ENCODE measurements at regions not wholly inside any gene's neighbourhood (a gene's known extent, or its start where the extent isn't known, plus 50 kb on each side); places are given as distances from the start of the nearest gene placed in this dataset.

GRCh38 chr2:67043781-67044478 lies 353.2 kb upstream of the ETAA1 start:
- no peak overlapping the region for H3K4me3 ChIP-seq (ENCODE audit: low read depth, low read length)
- no peak for DNase-seq (ENCODE audit: low read depth)
- TF ChIP-seq CTCF (conservative IDR thresholded peaks at IDR 0.05; ENCODE audit: low read depth, low read length), result no peak

GRCh38 chr2:67046591-67046990 lies 350.5 kb upstream of the ETAA1 start:
- no peak for DNase-seq (ENCODE audit: low read depth)
- no peak overlapping the region for H3K4me3 ChIP-seq (ENCODE audit: low read depth, low read length)
- TF ChIP-seq CTCF (conservative IDR thresholded peaks at IDR 0.05; ENCODE audit: low read depth, low read length), result no peak

DNA sequence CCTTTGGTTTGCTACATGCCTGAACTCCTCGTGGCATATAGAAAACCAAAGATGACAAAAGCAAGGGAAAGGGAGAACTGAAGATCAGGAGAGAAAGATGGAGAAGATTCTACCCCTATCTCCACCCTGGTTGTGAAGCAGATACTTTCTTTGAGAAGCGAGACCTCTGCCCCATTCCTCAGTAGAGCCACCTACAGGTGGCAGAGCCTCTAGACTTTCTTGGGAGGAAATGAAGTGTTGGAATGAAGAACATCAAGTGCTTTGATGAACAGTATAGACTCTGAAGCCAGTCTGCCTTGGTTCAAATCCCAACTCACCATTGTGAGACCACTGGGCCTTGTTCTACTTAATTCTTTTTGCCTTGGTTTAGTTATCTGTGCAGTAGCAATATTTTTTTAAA lies 348.8 kb upstream of the ETAA1 start:
- no peak for DNase-seq (ENCODE audit: low read depth)
- peak; percentile 33 for TF ChIP-seq CTCF (conservative IDR thresholded peaks at IDR 0.05; ENCODE audit: low read depth, low read length)
- H3K4me3 ChIP-seq (ENCODE audit: low read depth, low read length), result no peak overlapping the region

DNA sequence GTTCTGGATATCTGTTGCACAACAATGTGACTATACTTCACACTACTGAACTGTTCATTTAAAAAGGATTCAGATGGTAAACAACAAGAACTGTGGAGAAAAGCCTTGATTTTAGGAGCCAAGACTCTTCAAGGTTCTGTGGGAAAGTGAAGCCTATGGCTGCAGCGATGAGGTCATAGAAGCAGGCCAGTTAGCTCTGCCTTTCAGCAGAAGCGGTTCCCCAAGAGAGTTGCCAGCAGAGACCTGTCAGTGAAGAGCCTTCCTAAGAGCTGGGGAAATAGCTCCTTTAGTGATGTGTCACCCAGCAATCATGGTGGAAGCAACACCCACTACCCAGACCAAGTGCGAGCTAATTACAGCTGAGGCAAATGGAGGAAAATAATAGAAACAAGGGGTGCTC lies 346.5 kb upstream of the ETAA1 start:
- H3K4me3 ChIP-seq (ENCODE audit: low read depth, low read length), result no peak overlapping the region
- TF ChIP-seq CTCF (conservative IDR thresholded peaks at IDR 0.05; ENCODE audit: low read depth, low read length), result no peak
- DNase-seq (ENCODE audit: low read depth), result no peak

GRCh38 chr2:67054728-67055127 lies 342.4 kb upstream of the ETAA1 start:
- DNase-seq (ENCODE audit: low read depth), result no peak
- no peak overlapping the region for H3K4me3 ChIP-seq (ENCODE audit: low read depth, low read length)
- TF ChIP-seq CTCF (conservative IDR thresholded peaks at IDR 0.05; ENCODE audit: low read depth, low read length), result no peak

DNA sequence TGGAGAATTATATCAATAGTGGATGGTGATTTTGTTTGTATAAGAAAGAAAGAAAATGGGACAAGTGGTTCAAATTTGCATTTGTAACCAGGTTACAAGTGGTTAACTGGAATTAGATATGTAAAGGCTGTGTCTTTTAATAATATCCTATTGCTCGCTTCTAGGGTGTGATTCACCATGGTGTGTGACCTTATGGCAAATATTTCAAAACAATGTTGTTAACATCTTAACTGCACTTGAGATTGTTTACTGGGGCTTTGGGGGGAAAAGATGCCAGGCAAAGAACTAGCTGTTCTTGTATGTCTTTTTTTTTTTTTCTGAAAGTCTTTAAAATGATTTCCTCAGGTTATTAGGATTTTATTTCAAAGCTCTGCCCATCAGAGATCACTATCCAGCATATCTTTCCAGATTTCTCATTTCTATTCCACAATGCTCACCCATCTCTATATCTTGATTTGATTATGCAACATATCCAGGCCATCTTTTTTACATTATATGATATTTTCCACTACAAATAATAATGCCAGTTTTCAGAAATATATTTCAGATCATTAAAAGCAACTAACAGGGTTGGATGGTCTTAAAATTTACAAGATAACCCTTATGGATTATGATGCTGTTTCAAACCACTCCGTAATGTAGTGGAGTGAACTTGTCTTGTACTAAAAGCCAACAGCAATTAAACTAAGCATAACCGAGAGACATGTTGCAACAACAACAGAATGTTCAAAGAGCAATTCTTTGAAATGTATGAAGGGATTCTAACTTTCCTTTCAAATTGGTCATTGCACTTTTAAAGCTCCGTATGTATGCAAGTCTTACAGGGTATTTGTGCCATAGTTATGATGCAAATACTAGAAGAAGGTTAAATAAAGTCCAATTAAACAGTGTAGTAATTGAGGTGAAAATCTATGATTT lies 341.5 kb upstream of the ETAA1 start:
- no peak overlapping the region for H3K4me3 ChIP-seq (ENCODE audit: low read depth, low read length)
- no peak for DNase-seq (ENCODE audit: low read depth)
- no peak for TF ChIP-seq CTCF (conservative IDR thresholded peaks at IDR 0.05; ENCODE audit: low read depth, low read length)
